ENCODE measurements at regions not wholly inside any gene's neighbourhood (a gene's known extent, or its start where the extent isn't known, plus 50 kb on each side); places are given as distances from the start of the nearest gene placed in this dataset.

DNA sequence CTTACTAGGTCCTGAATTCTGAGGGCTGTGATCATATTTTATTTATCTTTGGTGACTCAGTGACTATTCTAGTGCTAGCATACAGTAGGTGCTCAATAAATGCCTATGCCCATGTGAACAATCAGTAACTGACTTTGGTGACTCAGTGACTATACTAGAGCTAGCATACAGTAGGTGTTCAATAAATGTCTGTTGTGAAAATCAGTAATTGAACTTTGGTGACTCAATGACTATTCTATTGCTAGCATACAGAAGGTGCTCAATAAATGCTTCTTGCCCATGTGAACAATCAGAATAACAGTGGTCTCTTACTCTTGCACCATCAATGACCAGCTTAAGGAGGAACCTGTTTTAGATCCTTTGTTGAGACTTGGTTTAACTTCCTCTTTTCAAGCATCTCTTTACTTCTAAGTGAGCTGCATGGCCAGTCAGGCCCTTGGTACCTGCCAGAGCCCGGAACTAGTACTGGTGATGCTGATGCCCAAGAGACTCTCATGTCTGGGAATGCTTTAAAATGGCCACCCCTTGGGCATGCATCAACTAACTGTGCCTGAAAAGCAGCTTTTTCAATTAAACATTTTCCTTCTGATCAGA, 214.9 kb upstream of the SPRED2 start:
- DNase-seq (ENCODE audit: low spot score), result no peak

- DNase-seq (ENCODE audit: low spot score), result no peak
These were observed 208.3 kb upstream of the SPRED2 start for GRCh38 chr2:65640793-65641103.

DNA sequence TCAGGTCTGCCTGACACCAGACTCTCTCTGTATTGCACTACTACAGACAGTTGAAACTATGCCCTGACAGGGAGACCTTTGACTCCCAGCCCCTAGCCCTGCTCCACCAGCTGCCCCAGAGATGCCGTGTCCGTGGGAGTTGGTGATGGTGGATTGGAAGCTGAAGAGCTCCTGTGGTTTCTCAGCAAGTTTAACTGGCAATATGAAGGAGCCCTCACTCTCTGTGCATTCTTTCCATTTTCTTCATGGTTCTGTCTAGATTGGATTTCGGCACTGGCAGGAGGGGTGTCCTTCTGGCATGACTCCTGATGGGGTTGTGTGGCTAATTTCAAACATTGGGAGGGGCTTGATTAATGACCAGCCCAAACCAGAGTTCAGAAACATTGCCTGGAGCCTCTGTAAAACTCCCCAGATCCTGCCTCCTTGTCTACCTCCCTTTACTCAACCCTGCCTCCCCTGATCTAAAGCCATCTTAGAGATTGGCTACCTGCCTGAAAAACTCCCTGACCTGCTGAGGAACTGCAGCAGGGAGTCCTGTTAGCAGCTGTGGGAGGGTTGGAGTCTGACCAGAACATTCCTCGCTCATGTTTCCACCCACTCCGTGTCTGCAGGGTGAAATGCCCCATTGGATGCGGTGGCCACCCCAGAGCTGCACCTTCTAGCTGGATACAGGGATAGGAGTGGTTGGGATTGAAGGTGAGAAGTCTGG, 206.9 kb upstream of the SPRED2 start:
- DNase-seq (ENCODE audit: low spot score), result no peak

DNA sequence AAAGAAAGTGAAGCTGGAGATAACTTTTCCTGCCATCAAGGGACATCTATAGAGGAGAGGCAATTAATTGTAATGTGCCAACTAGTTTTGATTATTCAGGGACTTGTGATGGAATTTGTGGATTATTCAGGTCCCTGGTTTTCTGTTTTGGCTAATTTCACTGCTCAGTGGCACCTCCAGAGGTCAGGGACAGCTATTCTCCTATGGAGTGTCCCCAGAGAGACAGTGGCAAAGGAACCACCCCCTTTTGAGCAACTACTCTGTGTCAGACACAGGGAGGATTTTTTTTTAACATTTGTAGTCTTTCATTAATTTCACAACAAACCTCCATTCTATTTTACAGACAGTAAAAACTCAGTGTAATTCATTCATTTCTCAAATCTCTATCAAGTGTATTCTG, 206.0 kb upstream of the SPRED2 start:
- DNase-seq (ENCODE audit: low spot score), result peak; percentile 18

GRCh38 chr2:65636813-65637483, 204.5 kb upstream of the SPRED2 start:
- no peak for DNase-seq (ENCODE audit: low spot score)

DNA sequence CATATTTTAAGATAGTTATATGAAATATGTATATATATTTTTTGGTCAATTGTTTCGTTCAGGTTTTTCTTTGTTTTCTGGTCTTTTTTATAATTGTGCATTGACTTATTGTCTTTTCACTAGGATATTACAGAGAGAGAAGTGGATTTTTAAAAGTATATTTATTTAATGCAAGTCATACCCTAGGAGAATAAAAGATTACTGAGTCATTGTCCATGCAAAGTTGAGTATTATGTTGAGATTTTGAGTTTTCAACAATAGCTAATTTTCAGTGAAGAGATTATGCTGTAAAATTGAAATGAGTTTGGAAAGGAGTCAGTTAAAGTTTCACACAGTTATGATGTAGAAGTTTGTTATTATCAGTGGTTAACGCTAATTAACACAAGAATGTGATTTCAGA, 203.6 kb upstream of the SPRED2 start:
- DNase-seq (ENCODE audit: low spot score), result no peak

DNA sequence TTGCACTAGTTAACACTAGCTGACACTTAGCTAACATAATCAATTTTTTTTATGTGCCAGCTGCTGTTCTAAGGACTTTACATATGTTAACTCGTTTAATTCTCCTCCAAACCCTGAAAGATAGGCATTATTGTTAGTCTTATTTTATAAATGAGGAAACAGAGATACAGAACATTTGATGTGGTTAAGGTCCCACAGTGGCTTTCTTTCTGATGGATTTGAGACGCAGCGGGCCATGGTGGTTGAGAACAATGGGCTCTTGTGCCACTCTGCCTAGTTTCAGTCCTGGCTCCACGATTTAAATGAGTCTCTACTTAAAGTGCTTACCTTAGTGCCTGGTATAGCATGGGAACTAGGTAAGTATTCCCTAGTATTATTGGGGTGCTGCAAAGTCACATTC, 201.9 kb upstream of the SPRED2 start:
- no peak for DNase-seq (ENCODE audit: low spot score)

DNA sequence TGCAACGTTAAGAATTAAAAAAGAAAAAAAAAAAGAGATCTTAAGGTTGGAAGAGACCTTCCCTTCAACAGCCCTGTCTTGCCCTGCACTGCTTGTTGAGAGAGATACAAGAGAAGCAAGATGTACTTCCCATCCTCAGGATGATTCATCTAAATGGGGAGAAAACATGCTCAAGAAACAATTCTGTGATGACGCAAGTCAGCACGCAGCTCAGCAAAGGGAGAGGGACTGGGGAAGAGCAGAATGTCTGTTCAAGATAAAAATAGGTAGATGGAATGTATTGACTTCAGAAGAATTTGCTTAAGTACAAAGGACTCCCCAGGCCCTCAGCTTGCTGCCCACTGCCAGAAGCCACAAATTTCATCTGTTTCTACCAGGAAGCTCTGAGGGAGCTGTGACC, 198.2 kb upstream of the SPRED2 start:
- no peak for DNase-seq (ENCODE audit: low spot score)

GRCh38 chr2:65628156-65628555, 195.8 kb upstream of the SPRED2 start:
- DNase-seq (ENCODE audit: low spot score), result no peak

DNA sequence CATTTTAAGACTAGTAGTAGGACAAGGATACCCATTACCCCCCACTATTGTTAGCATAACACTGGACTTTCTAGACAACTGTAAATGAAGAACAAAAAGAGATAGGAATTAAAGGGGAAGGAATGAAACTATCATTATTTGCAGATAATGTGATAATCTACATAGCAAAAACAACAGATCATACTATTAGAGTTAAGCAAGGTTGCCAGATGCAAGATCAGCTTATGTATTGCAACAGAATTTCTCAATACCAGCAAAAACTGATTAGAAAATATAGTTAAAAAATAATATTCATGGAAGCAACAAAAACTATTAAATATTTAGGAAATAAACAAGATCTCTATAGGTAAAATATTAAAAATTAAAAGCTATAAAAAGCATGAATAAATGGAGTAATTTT, 194.4 kb upstream of the SPRED2 start:
- DNase-seq (ENCODE audit: low spot score), result no peak

DNA sequence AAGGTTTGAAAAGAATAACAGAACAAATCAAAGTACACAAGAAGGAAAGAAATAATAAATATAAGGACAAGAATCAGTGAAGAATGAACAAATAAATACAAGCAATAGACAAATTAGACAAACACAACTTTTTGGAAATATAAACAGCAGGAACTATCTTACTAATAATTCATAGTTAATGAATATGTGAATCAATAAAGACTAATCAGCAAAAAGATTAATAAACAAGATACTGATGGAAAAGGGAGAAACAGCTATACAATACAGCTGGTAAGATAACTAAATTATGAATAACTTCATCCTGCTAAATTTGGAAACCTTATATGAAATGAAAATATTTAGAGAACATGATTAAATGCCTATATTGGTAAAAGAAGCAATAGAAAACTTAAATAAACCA, 193.6 kb upstream of the SPRED2 start:
- no peak for DNase-seq (ENCODE audit: low spot score)

- DNase-seq (ENCODE audit: low spot score), result no peak
These were observed 190.6 kb upstream of the SPRED2 start for GRCh38 chr2:65622951-65623535.

GRCh38 chr2:65622499-65622898, 190.1 kb upstream of the SPRED2 start:
- no peak for DNase-seq (ENCODE audit: low spot score)

- no peak for DNase-seq (ENCODE audit: low spot score)
These were observed 188.1 kb upstream of the SPRED2 start for GRCh38 chr2:65620524-65620923.

DNA sequence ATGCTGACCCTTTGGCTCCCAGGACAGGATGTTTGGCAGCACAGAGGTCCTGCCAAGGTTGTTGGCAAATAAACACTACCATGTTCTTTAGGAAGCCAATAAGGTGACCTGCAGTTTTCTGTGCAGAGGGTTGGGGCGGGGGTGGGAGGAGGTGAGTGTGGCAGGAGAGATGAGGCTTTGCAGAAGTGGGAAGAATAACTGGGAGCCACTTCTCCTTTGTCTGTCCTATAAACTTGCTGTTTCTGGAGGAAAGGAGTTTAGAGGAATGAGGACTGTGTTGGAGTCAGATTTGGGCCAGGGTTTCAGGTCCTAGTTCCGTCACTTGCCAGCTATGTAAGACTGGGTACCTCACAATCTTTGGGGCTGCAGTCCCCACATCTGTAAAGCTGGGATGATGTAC, 187.6 kb upstream of the SPRED2 start:
- DNase-seq (ENCODE audit: low spot score), result no peak

- no peak for DNase-seq (ENCODE audit: low spot score)
These were observed 183.2 kb upstream of the SPRED2 start for GRCh38 chr2:65615602-65616001.

- no peak for DNase-seq (ENCODE audit: low spot score)
These were observed 181.7 kb upstream of the SPRED2 start for GRCh38 chr2:65613968-65614555.

DNA sequence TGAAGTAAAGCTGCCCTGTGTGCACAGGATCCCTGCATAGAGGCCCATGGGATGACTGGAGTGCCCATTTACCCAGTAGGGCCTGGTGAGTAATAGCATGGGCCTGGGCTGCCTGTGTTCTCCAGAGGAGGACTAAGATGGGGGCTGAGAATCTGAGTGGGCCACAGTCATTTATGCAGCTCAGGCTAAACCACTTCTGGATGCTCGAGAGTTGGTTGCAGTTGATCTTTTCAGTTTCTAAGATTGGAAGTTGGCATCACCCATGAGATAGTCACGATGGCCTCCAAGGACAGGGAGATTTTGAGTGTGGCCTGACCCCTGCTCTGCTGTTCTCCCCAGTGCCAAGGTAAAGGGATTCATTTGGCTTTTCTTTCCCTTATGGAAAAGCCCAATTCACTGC, 179.1 kb upstream of the SPRED2 start:
- no peak for DNase-seq (ENCODE audit: low spot score)

DNA sequence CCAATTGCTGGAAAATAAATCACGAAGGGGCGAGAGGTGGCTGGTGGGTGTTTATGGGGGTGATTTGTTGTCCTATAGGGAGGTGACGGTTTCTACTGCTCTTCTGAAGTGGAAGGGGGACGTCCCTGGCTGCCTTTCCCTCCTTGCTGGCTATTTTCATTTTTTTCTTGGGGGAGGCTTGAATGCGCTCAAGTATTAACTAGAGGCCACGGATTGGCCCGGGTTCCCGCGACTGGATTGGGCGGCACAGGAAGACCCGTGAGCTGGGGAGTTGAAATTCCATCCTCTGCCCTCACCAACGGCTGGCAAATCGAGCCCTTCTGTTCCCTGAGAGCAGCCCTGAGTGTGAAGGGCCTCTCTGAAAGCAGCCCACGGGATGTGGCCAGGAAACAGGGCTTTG, 176.5 kb upstream of the SPRED2 start:
- no peak for DNase-seq (ENCODE audit: low spot score)

DNA sequence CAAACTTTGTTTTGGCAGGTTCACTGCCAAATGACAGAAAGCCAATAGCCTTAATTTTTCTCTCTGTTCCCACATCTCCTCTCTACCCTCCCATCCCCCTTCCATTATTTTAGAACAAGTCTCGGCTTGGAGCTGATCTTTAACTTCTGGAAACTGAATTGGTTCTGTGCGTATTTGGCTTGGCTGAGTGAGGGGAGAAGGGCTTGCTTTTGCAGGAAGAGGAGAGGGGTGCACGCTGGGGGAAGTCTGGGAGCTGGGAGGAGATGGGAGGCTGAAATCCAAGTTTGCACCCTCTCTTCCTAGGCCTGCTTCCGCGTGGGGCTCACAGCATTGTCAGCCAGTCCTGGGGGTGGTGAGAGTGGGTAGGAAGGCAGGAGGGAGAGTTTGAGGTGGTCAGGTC, 176.1 kb upstream of the SPRED2 start:
- DNase-seq (ENCODE audit: low spot score), result no peak

DNA sequence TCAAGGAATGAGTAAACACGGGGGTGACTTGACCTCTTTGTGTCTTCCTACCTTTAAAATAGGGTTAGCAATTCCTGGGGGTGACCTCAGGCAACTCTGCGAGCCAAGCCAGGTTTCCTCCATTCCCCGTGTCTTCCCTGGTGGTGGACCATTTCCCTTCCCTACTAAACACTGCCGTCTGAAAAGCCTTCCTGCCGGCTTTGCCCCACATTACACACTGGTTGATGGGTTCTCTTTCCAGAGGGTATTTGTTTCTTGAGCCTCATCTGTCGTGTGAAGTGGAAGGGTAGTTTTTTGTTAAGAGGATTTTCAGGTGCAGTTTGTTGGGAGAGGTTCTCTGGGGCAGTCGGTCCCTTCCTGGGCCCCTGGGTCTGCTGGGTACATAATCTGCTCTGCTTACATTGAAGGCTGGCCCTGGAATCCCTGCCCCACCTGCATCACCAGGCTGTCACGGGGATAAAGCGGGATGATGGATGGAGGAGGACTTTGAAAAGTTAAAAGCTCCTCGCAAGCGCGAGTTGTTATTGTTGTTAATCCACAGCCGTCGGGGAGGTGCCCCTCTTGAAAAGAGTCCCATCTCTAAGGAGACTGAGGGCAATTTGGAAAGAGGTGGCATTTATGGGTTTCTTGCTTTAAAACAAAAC, 175.4 kb upstream of the SPRED2 start:
- DNase-seq (ENCODE audit: low spot score), result no peak

GRCh38 chr2:65605743-65606058, 173.3 kb upstream of the SPRED2 start:
- DNase-seq (ENCODE audit: low spot score), result peak; percentile 9
